H1 (cell line): ENCODE measurements at regions not wholly inside any gene's neighbourhood (a gene's known extent, or its start where the extent isn't known, plus 50 kb on each side); places are given as distances from the start of the nearest gene placed in this dataset.

Source experiments
- CTBP2 ChIP-seq: IDR thresholded peaks from 2 replicates; pipeline ENCODE4 v1.7.0; 2011; ENCODE audit warnings: borderline replicate concordance, mild to moderate bottlenecking, moderate library complexity, mixed read lengths, low read length; ENCODE audit not compliant: insufficient read depth, insufficient read length
- RNF2 ChIP-seq: fragments of 200-900, 300-1000 bp; sonication (generic); IDR thresholded peaks from 2 replicates; pipeline ENCODE4 v1.7.1; 2016; ENCODE audit warnings: borderline replicate concordance, low read depth, mild to moderate bottlenecking, antibody characterized with exemption, low read length; ENCODE audit not compliant: poor library complexity, severe bottlenecking; ENCODE audit errors: missing control alignments
- SRF ChIP-seq: IDR thresholded peaks from 2 replicates; pipeline ENCODE4 v1.6.1; 2011; ENCODE audit warnings: mild to moderate bottlenecking, low read depth, low read length, moderate library complexity
- TF ChIP-seq, protein P1 (sequence below): IDR thresholded peaks from 2 replicates; pipeline ENCODE4 v1.6.1; 2011; ENCODE audit warnings: low read depth, mild to moderate bottlenecking, low read length; ENCODE audit not compliant: insufficient read depth
- TF ChIP-seq, protein P2 (sequence below), 3 experiments: IDR thresholded peaks; 1 replicate in 2 of 3; 2 replicates in 1 of 3; pipeline versions ENCODE4 v1.5.1 to v1.6.1; 2011; ENCODE audit warnings: low read length in 3 of 3, mild to moderate bottlenecking in 3 of 3, inconsistent platforms in 2 of 3, low read depth in 1 of 3, moderate library complexity in 1 of 3; ENCODE audit not compliant: insufficient read depth in 1 of 3; ENCODE audit errors: control extremely low read depth in 1 of 3

DNA sequence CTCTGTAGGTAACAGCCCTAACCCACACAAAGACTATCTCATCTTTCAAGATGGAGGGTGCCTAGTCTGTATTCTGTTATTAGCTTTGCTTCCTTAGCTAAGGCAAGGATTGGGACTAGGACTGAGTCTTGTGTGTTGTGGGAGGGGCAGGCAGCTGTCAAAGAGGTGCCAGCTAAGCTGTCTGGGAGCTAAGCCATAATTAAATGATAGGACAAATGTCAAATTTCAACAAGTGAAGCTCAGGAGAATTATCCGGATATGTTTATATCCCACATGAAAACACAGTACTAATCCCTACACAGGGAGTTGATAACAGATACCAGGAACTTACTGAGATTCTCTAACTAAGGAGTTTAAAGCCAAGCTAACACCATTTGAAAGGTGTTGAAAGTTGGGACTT is 70.5 kb upstream of the NGF start (continued):
- no peak for TF ChIP-seq CTBP2
- TF ChIP-seq, protein P1, sequence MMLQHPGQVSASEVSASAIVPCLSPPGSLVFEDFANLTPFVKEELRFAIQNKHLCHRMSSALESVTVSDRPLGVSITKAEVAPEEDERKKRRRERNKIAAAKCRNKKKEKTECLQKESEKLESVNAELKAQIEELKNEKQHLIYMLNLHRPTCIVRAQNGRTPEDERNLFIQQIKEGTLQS: no peak
- TF ChIP-seq, protein P2, sequence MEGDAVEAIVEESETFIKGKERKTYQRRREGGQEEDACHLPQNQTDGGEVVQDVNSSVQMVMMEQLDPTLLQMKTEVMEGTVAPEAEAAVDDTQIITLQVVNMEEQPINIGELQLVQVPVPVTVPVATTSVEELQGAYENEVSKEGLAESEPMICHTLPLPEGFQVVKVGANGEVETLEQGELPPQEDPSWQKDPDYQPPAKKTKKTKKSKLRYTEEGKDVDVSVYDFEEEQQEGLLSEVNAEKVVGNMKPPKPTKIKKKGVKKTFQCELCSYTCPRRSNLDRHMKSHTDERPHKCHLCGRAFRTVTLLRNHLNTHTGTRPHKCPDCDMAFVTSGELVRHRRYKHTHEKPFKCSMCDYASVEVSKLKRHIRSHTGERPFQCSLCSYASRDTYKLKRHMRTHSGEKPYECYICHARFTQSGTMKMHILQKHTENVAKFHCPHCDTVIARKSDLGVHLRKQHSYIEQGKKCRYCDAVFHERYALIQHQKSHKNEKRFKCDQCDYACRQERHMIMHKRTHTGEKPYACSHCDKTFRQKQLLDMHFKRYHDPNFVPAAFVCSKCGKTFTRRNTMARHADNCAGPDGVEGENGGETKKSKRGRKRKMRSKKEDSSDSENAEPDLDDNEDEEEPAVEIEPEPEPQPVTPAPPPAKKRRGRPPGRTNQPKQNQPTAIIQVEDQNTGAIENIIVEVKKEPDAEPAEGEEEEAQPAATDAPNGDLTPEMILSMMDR (IDR thresholded peaks at IDR 0.05; ENCODE audit: control extremely low read depth in 1 of 3, insufficient read depth in 1 of 3, low read depth in 1 of 3, low read length in 3 of 3): no peak
- no peak for TF ChIP-seq SRF
- TF ChIP-seq RNF2: no peak
